SK-N-SH (cell line): ENCODE measurements at regions not wholly inside any gene's neighbourhood (a gene's known extent, or its start where the extent isn't known, plus 50 kb on each side); places are given as distances from the start of the nearest gene placed in this dataset.

Source experiments
- CTCF ChIA-PET: fragments of 300-600, 350-600 bp; formaldehyde crosslinking; extraction: SDS; loops from one replicate; lab custom pipeline; 2021; lab: Yijun Ruan, JAX
- POLR2A ChIA-PET: fragments of 350-600 bp; sonication (Branson Sonifier 250); formaldehyde crosslinking; extraction: SDS; loops from one replicate; lab custom pipeline; 2020; ENCODE audit warnings: antibody characterized with exemption, inconsistent platforms; lab: Yijun Ruan, JAX
- DNase-seq: peaks from one replicate; pipeline ENCODE4 v3.0.0; 2012
- H2AFZ ChIP-seq: fragments of 200-600 bp; sonication (generic); 2 replicates; pipeline ENCODE4 v1.8.1; 2016; ENCODE audit warnings: antibody characterized with exemption, mild to moderate bottlenecking, low read depth
- H3F3A ChIP-seq: fragments of 200-600 bp; sonication (generic); replicated peaks from 2 replicates; pipeline ENCODE3; 2016; ENCODE audit warnings: antibody characterized with exemption, mild to moderate bottlenecking; ENCODE audit not compliant: insufficient read depth
- H3K27ac ChIP-seq, 2 experiments: fragments of 200-500 bp in 1 of 2; fragments of 200-600 bp in 1 of 2; sonication (Bioruptor generic) in 1 of 2; sonication (generic), shearing (Covaris generic) in 1 of 2; 2 replicates each; pipeline versions ENCODE4 v1.5.1 to v1.6.1; 2014 to 2016; ENCODE audit warnings: low read depth in 2 of 2, inconsistent platforms in 1 of 2, low read length in 1 of 2, mild to moderate bottlenecking in 1 of 2, mixed read lengths in 1 of 2
- H3K27me3 ChIP-seq: fragments of 200-600 bp; sonication (generic), shearing (Covaris generic); 2 replicates; pipeline ENCODE4 v1.6.1; 2016; ENCODE audit warnings: mixed run types; ENCODE audit not compliant: insufficient read depth
- H3K36me3 ChIP-seq, 2 experiments: fragments of 200-500 bp in 1 of 2; fragments of 200-600 bp in 1 of 2; sonication (Bioruptor generic) in 1 of 2; sonication (generic) in 1 of 2; replicated peaks in 1 of 2; 2 replicates each; pipeline versions ENCODE3 to v1.5.1; 2014 to 2016; ENCODE audit warnings: low read length in 1 of 2, mild to moderate bottlenecking in 1 of 2; ENCODE audit not compliant: insufficient read depth in 2 of 2, control insufficient read depth in 1 of 2
- H3K4me1 ChIP-seq, 2 experiments: fragments of 200-500 bp in 1 of 2; fragments of 200-600 bp in 1 of 2; sonication (Bioruptor generic) in 1 of 2; sonication (generic), shearing (Covaris generic) in 1 of 2; 2 replicates each; pipeline versions ENCODE4 v1.5.1 to v1.6.1; 2014 to 2016; ENCODE audit warnings: low read depth in 1 of 2, low read length in 1 of 2, mixed run types in 1 of 2; ENCODE audit not compliant: insufficient read depth in 2 of 2, control insufficient read depth in 1 of 2
- H3K4me2 ChIP-seq: fragments of 200-600 bp; sonication (generic), shearing (Covaris generic); 2 replicates; pipeline ENCODE4 v1.6.1; 2017; ENCODE audit warnings: mixed run types
- H3K4me3 ChIP-seq, 2 experiments: fragments of 200-500 bp in 1 of 2; fragments of 200-600 bp in 1 of 2; sonication (Bioruptor generic) in 1 of 2; sonication (generic), shearing (Covaris generic) in 1 of 2; 2 replicates each; pipeline versions ENCODE4 v1.5.1 to v1.8.1; 2014 to 2016; ENCODE audit warnings: low read depth in 2 of 2, inconsistent platforms in 1 of 2, low read length in 1 of 2, mild to moderate bottlenecking in 1 of 2, mixed read lengths in 1 of 2, moderate library complexity in 1 of 2
- H3K79me2 ChIP-seq: fragments of 200-600 bp; sonication (generic); 2 replicates; pipeline ENCODE4 v1.8.1; 2017; ENCODE audit warnings: mild to moderate bottlenecking; ENCODE audit not compliant: insufficient read depth
- H3K9ac ChIP-seq: fragments of 200-600 bp; sonication (generic); 2 replicates; pipeline ENCODE4 v1.6.1; 2017; ENCODE audit warnings: mixed run types
- H3K9me2 ChIP-seq: fragments of 200-600 bp; sonication (generic); 2 replicates; pipeline ENCODE4 v1.6.1; 2017; ENCODE audit warnings: mixed run types
- H3K9me3 ChIP-seq: fragments of 200-600 bp; sonication (generic); 2 replicates; pipeline ENCODE4 v1.6.1; 2017; ENCODE audit warnings: mixed run types, mild to moderate bottlenecking, moderate library complexity
- H4K20me1 ChIP-seq: fragments of 200-600 bp; sonication (generic); 2 replicates; pipeline ENCODE4 v1.6.1; 2017; ENCODE audit warnings: mild to moderate bottlenecking, mixed run types; ENCODE audit not compliant: insufficient read depth
- ELF1 ChIP-seq: IDR thresholded peaks from 2 replicates; pipeline ENCODE4 v1.4.0; 2012
- EZH2phosphoT487 ChIP-seq: fragments of 200-600 bp; sonication (generic); IDR thresholded peaks from 2 replicates; pipeline ENCODE4 v1.6.1; 2017; ENCODE audit warnings: low read depth, mixed run types, mild to moderate bottlenecking, antibody characterized with exemption, moderate library complexity, borderline replicate concordance
- FOSL2 ChIP-seq: IDR thresholded peaks from 2 replicates; pipeline ENCODE4 v1.4.0; 2012; ENCODE audit warnings: low read depth, mild to moderate bottlenecking, moderate library complexity, borderline replicate concordance
- FOXJ3 ChIP-seq: sonication (generic); formaldehyde crosslinking; IDR thresholded peaks from 2 replicates; pipeline ENCODE4 v1.5.1; 2020; ENCODE audit warnings: mild to moderate bottlenecking, missing genetic modification reagents
- GABPA ChIP-seq: IDR thresholded peaks from 2 replicates; pipeline ENCODE4 v1.4.0; 2012; ENCODE audit warnings: low read depth, mild to moderate bottlenecking
- GATA2 ChIP-seq: sonication (generic); formaldehyde crosslinking; IDR thresholded peaks from 2 replicates; pipeline ENCODE4 v1.5.0; 2020; ENCODE audit warnings: mild to moderate bottlenecking, missing genetic modification reagents
- JUND ChIP-seq: IDR thresholded peaks from 2 replicates; pipeline ENCODE4 v1.4.0; 2012
- MEF2A ChIP-seq: IDR thresholded peaks from 2 replicates; pipeline ENCODE4 v1.4.0; 2012; ENCODE audit warnings: low read depth, borderline replicate concordance
- MXI1 ChIP-seq: IDR thresholded peaks from 2 replicates; pipeline ENCODE4 v1.6.1; 2012; ENCODE audit warnings: mild to moderate bottlenecking, low read depth, low read length, improper control_type of control experiment
- NRF1 ChIP-seq: IDR thresholded peaks from 2 replicates; pipeline ENCODE4 v1.6.1; 2012; ENCODE audit warnings: low read depth, mild to moderate bottlenecking, low read length
- POLR2AphosphoS5 ChIP-seq: IDR thresholded peaks from 2 replicates; pipeline ENCODE4 v1.6.1; 2012; ENCODE audit warnings: low read depth, low read length
- RAD21 ChIP-seq: IDR thresholded peaks from 2 replicates; pipeline ENCODE4 v1.6.1; 2012; ENCODE audit warnings: mild to moderate bottlenecking, low read length
- RFX5 ChIP-seq: IDR thresholded peaks from 2 replicates; pipeline ENCODE4 v1.6.1; 2012; ENCODE audit warnings: mild to moderate bottlenecking, improper control_type of control experiment, low read length
- SIN3A ChIP-seq: IDR thresholded peaks from 2 replicates; pipeline ENCODE4 v1.6.1; 2012; ENCODE audit warnings: low read depth, mild to moderate bottlenecking, low read length, moderate library complexity, borderline replicate concordance
- TAF1 ChIP-seq: IDR thresholded peaks from 2 replicates; pipeline ENCODE4 v1.6.1; 2012; ENCODE audit warnings: low read depth, mild to moderate bottlenecking, low read length, moderate library complexity, borderline replicate concordance
- TEAD4 ChIP-seq: IDR thresholded peaks from 2 replicates; pipeline ENCODE4 v1.4.0; 2012; ENCODE audit warnings: mild to moderate bottlenecking, borderline replicate concordance; ENCODE audit not compliant: insufficient read depth
- WGBS: methylation state at CpG from one replicate; pipeline ENCODE4 v1.1.6; 2017; ENCODE audit warnings: low lambda C conversion rate; 5-methylcytosine and 5-hydroxymethylcytosine counted together
- TF ChIP-seq, protein P1 (sequence below): IDR thresholded peaks from 2 replicates; pipeline ENCODE4 v1.4.0; 2012; ENCODE audit warnings: low read depth, borderline replicate concordance
- TF ChIP-seq, protein P2 (sequence below): IDR thresholded peaks from 2 replicates; pipeline ENCODE4 v1.4.0; 2012; ENCODE audit warnings: low read depth, borderline replicate concordance
- TF ChIP-seq, protein P3 (sequence below): fragments of 150-350 bp; IDR thresholded peaks from 2 replicates; pipeline ENCODE4 v1.6.1; 2017; ENCODE audit warnings: antibody characterized with exemption, low read length, low read depth, borderline replicate concordance
- TF ChIP-seq, protein P4 (sequence below): fragments of 150-350 bp; IDR thresholded peaks from 2 replicates; pipeline ENCODE4 v1.6.1; 2016; ENCODE audit warnings: mild to moderate bottlenecking, low read depth, low read length

DNA sequence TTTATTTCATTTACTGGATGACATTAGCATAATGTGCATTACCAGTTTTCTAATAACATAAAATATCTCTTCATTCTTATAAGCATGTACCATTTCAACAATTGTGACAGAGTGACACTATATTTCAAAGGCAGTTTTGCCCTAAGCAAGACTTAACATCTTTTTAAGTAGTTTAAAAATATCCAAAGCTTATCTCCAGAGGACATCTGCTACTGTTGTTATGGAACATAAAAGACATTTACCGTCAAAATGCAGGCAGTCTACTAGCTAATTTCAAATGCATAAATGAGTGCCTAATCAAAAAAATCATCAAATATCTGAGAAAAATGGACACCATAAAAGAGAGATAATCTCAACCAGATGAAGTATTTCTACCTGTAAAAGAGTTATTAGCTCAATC, 782.4 kb upstream of the BRINP3 start:
- POLR2A ChIA-PET = no interaction called here
- Histone ChIP-seq H3K9me2 (no peaks in the 10 kb centered on the region; the same call in 1 of the 2 replicates), H3K9me3 (no peaks in the 10 kb centered on the region), H4K20me1 (no peaks in the 10 kb centered on the region), H3K4me3 (no peak overlapping the region), H2AFZ (no peak overlapping the region), H3K4me1 (no peaks in the 10 kb centered on the region), H3K27ac (no peak overlapping the region), H3F3A (no peaks in the 10 kb centered on the region), H3K4me2 (no peak overlapping the region), H3K36me3 (no peaks in the 10 kb centered on the region), H3K79me2 (no peaks in the 10 kb centered on the region), H3K9ac (no peak overlapping the region), H3K27me3 (no peaks in the 10 kb centered on the region)
- TF ChIP-seq, protein P1, sequence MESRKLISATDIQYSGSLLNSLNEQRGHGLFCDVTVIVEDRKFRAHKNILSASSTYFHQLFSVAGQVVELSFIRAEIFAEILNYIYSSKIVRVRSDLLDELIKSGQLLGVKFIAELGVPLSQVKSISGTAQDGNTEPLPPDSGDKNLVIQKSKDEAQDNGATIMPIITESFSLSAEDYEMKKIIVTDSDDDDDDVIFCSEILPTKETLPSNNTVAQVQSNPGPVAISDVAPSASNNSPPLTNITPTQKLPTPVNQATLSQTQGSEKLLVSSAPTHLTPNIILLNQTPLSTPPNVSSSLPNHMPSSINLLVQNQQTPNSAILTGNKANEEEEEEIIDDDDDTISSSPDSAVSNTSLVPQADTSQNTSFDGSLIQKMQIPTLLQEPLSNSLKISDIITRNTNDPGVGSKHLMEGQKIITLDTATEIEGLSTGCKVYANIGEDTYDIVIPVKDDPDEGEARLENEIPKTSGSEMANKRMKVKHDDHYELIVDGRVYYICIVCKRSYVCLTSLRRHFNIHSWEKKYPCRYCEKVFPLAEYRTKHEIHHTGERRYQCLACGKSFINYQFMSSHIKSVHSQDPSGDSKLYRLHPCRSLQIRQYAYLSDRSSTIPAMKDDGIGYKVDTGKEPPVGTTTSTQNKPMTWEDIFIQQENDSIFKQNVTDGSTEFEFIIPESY = no peak
- TF ChIP-seq EZH2phosphoT487 (no peak), SIN3A (no peak), NRF1 (no peak), MXI1 (no peak), JUND (no peak), MEF2A (no peak), TEAD4 (no peak), RFX5 (no peak), GABPA (no peak), FOXJ3 (CRISPR knock-in tag) (no peak), ELF1 (no peak)
- TF ChIP-seq, protein P2, sequence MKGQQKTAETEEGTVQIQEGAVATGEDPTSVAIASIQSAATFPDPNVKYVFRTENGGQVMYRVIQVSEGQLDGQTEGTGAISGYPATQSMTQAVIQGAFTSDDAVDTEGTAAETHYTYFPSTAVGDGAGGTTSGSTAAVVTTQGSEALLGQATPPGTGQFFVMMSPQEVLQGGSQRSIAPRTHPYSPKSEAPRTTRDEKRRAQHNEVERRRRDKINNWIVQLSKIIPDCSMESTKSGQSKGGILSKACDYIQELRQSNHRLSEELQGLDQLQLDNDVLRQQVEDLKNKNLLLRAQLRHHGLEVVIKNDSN = no peak
- TF ChIP-seq, protein P3, sequence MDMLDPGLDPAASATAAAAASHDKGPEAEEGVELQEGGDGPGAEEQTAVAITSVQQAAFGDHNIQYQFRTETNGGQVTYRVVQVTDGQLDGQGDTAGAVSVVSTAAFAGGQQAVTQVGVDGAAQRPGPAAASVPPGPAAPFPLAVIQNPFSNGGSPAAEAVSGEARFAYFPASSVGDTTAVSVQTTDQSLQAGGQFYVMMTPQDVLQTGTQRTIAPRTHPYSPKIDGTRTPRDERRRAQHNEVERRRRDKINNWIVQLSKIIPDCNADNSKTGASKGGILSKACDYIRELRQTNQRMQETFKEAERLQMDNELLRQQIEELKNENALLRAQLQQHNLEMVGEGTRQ = no peak
- no peak for DNase-seq
- CTCF ChIA-PET = interaction anchor here (0.6 kb wide), 1 partner anchor 9 kb away, joined by 3 read pairs; no protein-coding TSS in a partner anchor
- WGBS = 11% methylated on average over 1 of the region's 1 CpG

DNA sequence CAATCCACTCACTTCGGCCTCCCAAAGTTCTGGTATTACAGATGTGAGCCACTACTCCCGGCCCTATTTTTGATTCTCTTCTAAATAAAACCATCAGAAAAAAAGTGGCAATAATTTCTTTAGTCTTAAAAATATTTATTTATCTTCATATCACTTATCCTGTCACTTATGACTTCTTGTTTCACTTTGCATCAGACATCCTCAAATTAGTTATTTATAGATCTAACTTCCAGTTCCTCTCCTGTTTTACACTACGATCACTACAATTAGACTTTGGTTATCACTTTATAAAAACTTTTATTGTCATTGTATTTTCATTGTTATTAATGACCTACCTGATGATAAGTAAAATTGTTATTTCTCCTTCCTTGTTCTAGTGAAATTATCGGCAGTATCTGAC, 783.4 kb upstream of the BRINP3 start:
- Histone ChIP-seq H4K20me1 (no peaks in the 10 kb centered on the region), H3K9me3 (no peaks in the 10 kb centered on the region), H3K79me2 (no peaks in the 10 kb centered on the region), H3K9ac (no peak overlapping the region), H2AFZ (no peak overlapping the region), H3F3A (no peaks in the 10 kb centered on the region), H3K4me1 (no peaks in the 10 kb centered on the region), H3K4me3 (no peak overlapping the region), H3K36me3 (no peaks in the 10 kb centered on the region), H3K27ac (no peak overlapping the region), H3K4me2 (no peak overlapping the region), H3K9me2 (no peaks in the 10 kb centered on the region; the same call in 1 of the 2 replicates), H3K27me3 (no peaks in the 10 kb centered on the region)
- POLR2A ChIA-PET = no interaction called here
- 7% methylated on average over 4 of the region's 4 CpGs for WGBS
- CTCF ChIA-PET = no interaction called here
- no peak for DNase-seq
- TF ChIP-seq NRF1 (no peak), FOSL2 (no peak), JUND (no peak), POLR2AphosphoS5 (no peak), RAD21 (no peak), TAF1 (no peak), RFX5 (no peak), GATA2 (no peak)
- TF ChIP-seq, protein P1 = no peak
- TF ChIP-seq, protein P4, sequence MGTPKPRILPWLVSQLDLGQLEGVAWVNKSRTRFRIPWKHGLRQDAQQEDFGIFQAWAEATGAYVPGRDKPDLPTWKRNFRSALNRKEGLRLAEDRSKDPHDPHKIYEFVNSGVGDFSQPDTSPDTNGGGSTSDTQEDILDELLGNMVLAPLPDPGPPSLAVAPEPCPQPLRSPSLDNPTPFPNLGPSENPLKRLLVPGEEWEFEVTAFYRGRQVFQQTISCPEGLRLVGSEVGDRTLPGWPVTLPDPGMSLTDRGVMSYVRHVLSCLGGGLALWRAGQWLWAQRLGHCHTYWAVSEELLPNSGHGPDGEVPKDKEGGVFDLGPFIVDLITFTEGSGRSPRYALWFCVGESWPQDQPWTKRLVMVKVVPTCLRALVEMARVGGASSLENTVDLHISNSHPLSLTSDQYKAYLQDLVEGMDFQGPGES = no peak
- TF ChIP-seq, protein P2 = no peak
